CD14-positive monocyte (primary cell): ENCODE measurements at regions not wholly inside any gene's neighbourhood (a gene's known extent, or its start where the extent isn't known, plus 50 kb on each side); places are given as distances from the start of the nearest gene placed in this dataset.

ENCODE experiments used
- DNase-seq, 3 donors: peaks; one replicate each; pipeline ENCODE4 v3.0.0-alpha.2; 2011 to 2022
- H2AFZ ChIP-seq: 2 replicates; pipeline ENCODE4 v1.6.0; 2012; ENCODE audit warnings: mild to moderate bottlenecking, low read depth, low read length, inconsistent platforms; ENCODE audit not compliant: insufficient read depth, poor library complexity, severe bottlenecking
- H3K27ac ChIP-seq, 2 donors: 1 replicate in 1 of 2; 2 replicates in 1 of 2; pipeline ENCODE4 v1.5.1; 2012 to 2013; ENCODE audit warnings: low read length in 2 of 2, control low read depth in 1 of 2, inconsistent platforms in 1 of 2, low read depth in 1 of 2, mild to moderate bottlenecking in 1 of 2
- H3K27me3 ChIP-seq, 2 donors: one replicate each; pipeline versions ENCODE4 v1.6.0 to v1.6.1; 2011 to 2013; ENCODE audit warnings: low read length in 2 of 2; ENCODE audit not compliant: control insufficient read depth in 2 of 2, insufficient read depth in 2 of 2
- H3K36me3 ChIP-seq, 2 donors: replicated peaks in 1 of 2; 1 replicate in 1 of 2; 2 replicates in 1 of 2; pipeline versions ENCODE4 v1.5.1 to v1.6.1; 2012 to 2013; ENCODE audit warnings: low read length in 2 of 2, control low read depth in 1 of 2, inconsistent platforms in 1 of 2, mild to moderate bottlenecking in 1 of 2; ENCODE audit not compliant: insufficient read depth in 2 of 2, control insufficient read depth in 1 of 2
- H3K4me1 ChIP-seq, 2 donors: 1 replicate in 1 of 2; 2 replicates in 1 of 2; pipeline versions ENCODE4 v1.5.1 to v1.6.1; 2012 to 2013; ENCODE audit warnings: low read length in 2 of 2, control low read depth in 1 of 2, inconsistent platforms in 1 of 2, mild to moderate bottlenecking in 1 of 2, moderate library complexity in 1 of 2; ENCODE audit not compliant: insufficient read depth in 2 of 2, control insufficient read depth in 1 of 2
- H3K4me2 ChIP-seq: replicated peaks from 2 replicates; pipeline ENCODE3; 2012; ENCODE audit warnings: low read length, moderate library complexity, mild to moderate bottlenecking; ENCODE audit not compliant: poor library complexity, severe bottlenecking; ENCODE audit errors: extremely low read depth
- H3K4me3 ChIP-seq, 3 experiments: fragments of 200-600 bp in 1 of 3; sonication (generic) in 1 of 3; replicated peaks in 1 of 3; 1 replicate in 2 of 3; 2 replicates in 1 of 3; pipeline ENCODE4 v1.5.1; 2011 to 2013; ENCODE audit warnings: low read length in 3 of 3, mild to moderate bottlenecking in 3 of 3, control low read depth in 2 of 3, low read depth in 2 of 3, inconsistent platforms in 1 of 3, moderate library complexity in 1 of 3
- H3K79me2 ChIP-seq: 2 replicates; pipeline ENCODE4 v1.6.0; 2012; ENCODE audit warnings: mild to moderate bottlenecking, control low read depth, inconsistent platforms, low read length, moderate library complexity; ENCODE audit not compliant: insufficient read depth
- H3K9ac ChIP-seq: 2 replicates; pipeline ENCODE4 v1.6.0; 2017; ENCODE audit warnings: low read length, mild to moderate bottlenecking; ENCODE audit not compliant: insufficient read depth, poor library complexity, severe bottlenecking
- H3K9me3 ChIP-seq, 2 donors: replicated peaks in 1 of 2; 1 replicate in 1 of 2; 2 replicates in 1 of 2; pipeline versions ENCODE4 v1.5.1 to v1.6.1; 2012 to 2013; ENCODE audit warnings: low read length in 2 of 2, control low read depth in 1 of 2; ENCODE audit not compliant: control insufficient read depth in 1 of 2, insufficient read depth in 1 of 2
- H4K20me1 ChIP-seq: 2 replicates; pipeline ENCODE4 v1.6.0; 2012; ENCODE audit warnings: mild to moderate bottlenecking, low read length, control low read depth, moderate library complexity; ENCODE audit not compliant: insufficient read depth
- H3K27ac Mint-ChIP-seq, 7 donors: one replicate each; pipeline ENCODE4 v1.8.0; 2020; ENCODE audit warnings: mild to moderate bottlenecking in 7 of 7, mixed read lengths in 7 of 7, moderate library complexity in 6 of 7, inconsistent platforms in 2 of 7
- H3K27me3 Mint-ChIP-seq, 3 donors: one replicate each; pipeline ENCODE4 v1.8.0; 2021 to 2022; ENCODE audit warnings: low read depth in 3 of 3, mild to moderate bottlenecking in 3 of 3, mixed read lengths in 3 of 3, moderate library complexity in 3 of 3, inconsistent platforms in 1 of 3
- H3K36me3 Mint-ChIP-seq, 2 donors: one replicate each; pipeline ENCODE4 v1.8.0; 2020; ENCODE audit warnings: mixed read lengths in 2 of 2, inconsistent platforms in 1 of 2, mild to moderate bottlenecking in 1 of 2
- H3K4me1 Mint-ChIP-seq: one replicate; pipeline ENCODE4 v1.8.0; 2020; ENCODE audit warnings: mild to moderate bottlenecking, mixed read lengths
- H3K4me3 Mint-ChIP-seq, 2 donors: one replicate each; pipeline ENCODE4 v1.8.0; 2020; ENCODE audit warnings: mild to moderate bottlenecking in 2 of 2, mixed read lengths in 2 of 2, moderate library complexity in 1 of 2
- H3K9me3 Mint-ChIP-seq, 7 donors: one replicate each; pipeline ENCODE4 v1.8.0; 2020 to 2022; ENCODE audit warnings: mixed read lengths in 7 of 7, mild to moderate bottlenecking in 6 of 7, moderate library complexity in 6 of 7, inconsistent platforms in 2 of 7
- CTCF ChIP-seq: fragments of 200-600 bp; IDR thresholded peaks from one replicate; pipeline ENCODE4 v1.8.0; 2022; ENCODE audit warnings: antibody characterized with exemption, mild to moderate bottlenecking
- WGBS: methylation state at CpG from one replicate; pipeline ENCODE4 v1.1.5; 2013; ENCODE audit warnings: missing lambda C conversion rate; ENCODE audit not compliant: insufficient coverage; 5-methylcytosine and 5-hydroxymethylcytosine counted together
- intact Hi-C, 2 donors: fragments of 100-400 bp; cut with micrococcal nuclease; formaldehyde crosslinking; loops; one replicate each; pipeline versions ENCODE4 v1.15.0 to v1.15.1; 2023

GRCh38 chr6:134419716-134420115 lies 101.8 kb upstream of the SGK1 start:
- no peaks in the 10 kb centered on the region for H4K20me1 ChIP-seq
- no peak overlapping the region for H2AFZ ChIP-seq
- H3K4me1 ChIP-seq: peaks cover 40 to 43% of the 10 kb centered on the region in 2 donors
- 93% methylated on average over 3 of the region's 7 CpGs for WGBS
- H3K36me3 ChIP-seq: no peaks in the 10 kb centered on the region
- Mint-ChIP-seq H3K4me3 (no peak overlapping the region), H3K4me1 (peaks cover 44% of the 10 kb centered on the region), H3K36me3 (peaks cover 0 to 8% of the 10 kb centered on the region in 2 donors), H3K27ac (peak overlapping the region in 3 of 7 donors; percentile 18 to 85 (median 34)), H3K27me3 (peaks cover 0 to 8% (median 2%) of the 10 kb centered on the region in 3 donors), H3K9me3 (peaks cover 0 to 7% (median 0%) of the 10 kb centered on the region in 7 donors)
- H3K9ac ChIP-seq: no peak overlapping the region
- no peak overlapping the region for H3K4me2 ChIP-seq
- no peaks in the 10 kb centered on the region for H3K9me3 ChIP-seq
- TF ChIP-seq CTCF: no peak
- no peaks in the 10 kb centered on the region for H3K27me3 ChIP-seq
- H3K27ac ChIP-seq: no peak overlapping the region
- intact Hi-C loops: loop anchor here in 1 of 2 donors (5.0 to 10.0 kb wide), 3 partner anchors 47 to 185 kb away; no protein-coding TSS in a partner anchor
- H3K4me3 ChIP-seq: no peak overlapping the region
- no peak for DNase-seq
- H3K79me2 ChIP-seq: no peaks in the 10 kb centered on the region

GRCh38 chr6:134416418-134417154 lies 98.7 kb upstream of the SGK1 start:
- peaks cover 2 to 15% (median 11%) of the 10 kb centered on the region in 7 donors for H3K9me3 Mint-ChIP-seq
- Histone ChIP-seq H3K79me2 (no peaks in the 10 kb centered on the region), H4K20me1 (no peaks in the 10 kb centered on the region), H3K36me3 (no peaks in the 10 kb centered on the region), H3K27me3 (no peaks in the 10 kb centered on the region), H3K4me1 (peaks cover 49 to 51% of the 10 kb centered on the region in 2 donors), H3K4me2 (no peak overlapping the region), H3K9me3 (peaks cover 0 to 6% of the 10 kb centered on the region in 2 donors), H3K9ac (no peak overlapping the region), H2AFZ (no peak overlapping the region), H3K4me3 (no peak overlapping the region), H3K27ac (peak overlapping the region in 1 of 2 donors; percentile 98)
- peak overlapping the region in 6 of 7 donors; percentile 56 to 100 (median 94) for H3K27ac Mint-ChIP-seq
- TF ChIP-seq CTCF: no peak
- H3K4me1 Mint-ChIP-seq: peaks cover 55% of the 10 kb centered on the region
- peaks cover 2 to 5% (median 2%) of the 10 kb centered on the region in 3 donors for H3K27me3 Mint-ChIP-seq
- peaks cover 6 to 7% of the 10 kb centered on the region in 2 donors for H3K36me3 Mint-ChIP-seq
- WGBS: no CpG with 5 or more reads among the region's 10 CpGs
- H3K4me3 Mint-ChIP-seq: no peak overlapping the region
- DNase-seq: peak; percentile 29 to 45 (median 38)
- intact Hi-C loops: loop anchor here in 1 of 2 donors (5.0 to 10.0 kb wide), 2 partner anchors 44 to 122 kb away; no protein-coding TSS in a partner anchor
